Duodenal mucosa (tissue), 2 donors: ENCODE measurements at regions not wholly inside any gene's neighbourhood (a gene's known extent, or its start where the extent isn't known, plus 50 kb on each side); places are given as distances from the start of the nearest gene placed in this dataset.

Experiments
- H3K27ac ChIP-seq: one replicate; pipeline ENCODE4 v1.7.0; 2013; ENCODE audit warnings: low read depth, low read length
- H3K27me3 ChIP-seq, 2 donors: one replicate each; pipeline ENCODE4 v1.7.0; 2013; ENCODE audit warnings: low read length in 2 of 2, control low read depth in 1 of 2; ENCODE audit not compliant: insufficient read depth in 2 of 2, control insufficient read depth in 1 of 2
- H3K36me3 ChIP-seq, 2 donors: one replicate each; pipeline ENCODE4 v1.7.0; 2013; ENCODE audit warnings: low read length in 2 of 2, control low read depth in 1 of 2; ENCODE audit not compliant: insufficient read depth in 2 of 2, control insufficient read depth in 1 of 2
- H3K4me1 ChIP-seq, 2 donors: one replicate each; pipeline ENCODE4 v1.7.0; 2013; ENCODE audit warnings: low read length in 2 of 2, control low read depth in 1 of 2; ENCODE audit not compliant: insufficient read depth in 2 of 2, control insufficient read depth in 1 of 2
- H3K4me3 ChIP-seq, 2 donors: one replicate each; pipeline ENCODE4 v1.7.0; 2013; ENCODE audit warnings: low read length in 2 of 2, low read depth in 1 of 2
- H3K9ac ChIP-seq, 2 donors: one replicate each; pipeline ENCODE4 v1.7.0; 2013; ENCODE audit warnings: low read length in 2 of 2, low read depth in 1 of 2
- H3K9me3 ChIP-seq, 2 donors: one replicate each; pipeline ENCODE4 v1.7.0; 2013; ENCODE audit warnings: low read length in 2 of 2, control low read depth in 1 of 2; ENCODE audit not compliant: control insufficient read depth in 1 of 2

GRCh38 chr5:107313098-107313497 is 357.6 kb downstream of the EFNA5 start:
- H3K4me1 ChIP-seq, result no peaks in the 10 kb centered on the region
- no peak overlapping the region for H3K4me3 ChIP-seq
- H3K9ac ChIP-seq, result no peak overlapping the region
- H3K9me3 ChIP-seq, result no peaks in the 10 kb centered on the region
- H3K36me3 ChIP-seq, result no peaks in the 10 kb centered on the region
- no peaks in the 10 kb centered on the region for H3K27me3 ChIP-seq
- no peak overlapping the region for H3K27ac ChIP-seq

DNA sequence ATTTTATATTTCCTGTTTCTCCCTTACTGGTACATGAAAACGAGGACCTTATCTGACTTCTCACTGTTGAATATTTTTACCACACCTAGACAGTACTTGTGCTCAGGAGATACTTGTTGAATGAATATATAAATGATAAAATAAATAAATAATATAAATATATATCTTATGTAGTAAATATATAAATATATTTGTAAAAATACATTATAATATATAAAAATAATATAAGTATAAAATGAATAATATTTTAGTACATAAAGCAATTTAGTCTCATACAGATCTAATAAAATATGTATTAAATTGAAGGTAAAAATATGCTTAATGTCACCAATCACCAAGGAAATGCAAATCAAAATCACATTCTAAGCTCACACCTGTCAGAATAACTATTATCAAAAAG is 360.6 kb downstream of the EFNA5 start:
- H3K27me3 ChIP-seq, result no peaks in the 10 kb centered on the region
- no peak overlapping the region for H3K4me3 ChIP-seq
- no peaks in the 10 kb centered on the region for H3K4me1 ChIP-seq
- no peaks in the 10 kb centered on the region for H3K36me3 ChIP-seq
- no peak overlapping the region for H3K27ac ChIP-seq
- no peaks in the 10 kb centered on the region for H3K9me3 ChIP-seq
- no peak overlapping the region for H3K9ac ChIP-seq

DNA sequence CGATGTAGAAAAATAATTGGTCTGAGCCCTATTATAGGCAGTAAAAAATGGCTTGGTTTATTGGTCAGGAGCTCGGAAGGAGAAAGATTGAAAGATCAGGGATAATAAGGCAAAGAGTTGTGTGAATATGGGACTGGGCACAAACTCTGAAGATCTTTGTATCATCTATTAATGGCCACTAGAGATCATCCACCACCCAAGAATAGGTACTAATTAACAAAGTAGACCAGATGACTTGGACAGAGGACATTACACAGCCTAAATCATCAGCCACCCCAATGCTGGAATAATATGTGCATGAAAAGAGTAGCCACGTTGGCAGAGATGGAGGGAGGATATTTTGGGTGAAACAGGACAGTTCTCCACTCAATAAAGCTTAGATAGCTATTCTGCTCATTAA is 364.1 kb downstream of the EFNA5 start:
- Histone ChIP-seq H3K4me3 (no peak overlapping the region), H3K36me3 (no peaks in the 10 kb centered on the region), H3K9ac (no peak overlapping the region), H3K4me1 (no peaks in the 10 kb centered on the region), H3K27ac (no peak overlapping the region), H3K9me3 (no peaks in the 10 kb centered on the region), H3K27me3 (no peaks in the 10 kb centered on the region)

DNA sequence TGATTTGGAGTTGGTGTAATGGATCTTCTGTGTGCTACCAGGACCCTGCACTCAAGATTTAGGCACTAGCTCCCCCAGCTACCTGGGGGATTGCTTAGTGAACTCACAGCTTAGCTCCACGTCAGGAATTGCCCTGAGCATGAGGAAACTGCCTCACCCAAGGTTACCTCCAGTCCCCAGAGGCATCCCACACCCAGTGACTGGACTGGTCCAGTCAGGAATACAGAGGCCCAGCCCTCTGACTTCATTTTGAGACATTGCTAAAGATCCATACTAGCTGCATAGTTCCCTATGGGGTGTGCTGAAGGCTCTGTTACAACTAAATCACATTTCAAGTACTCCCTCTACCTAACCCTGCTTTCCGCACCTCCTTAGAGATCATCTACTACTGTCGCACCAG is 364.7 kb downstream of the EFNA5 start:
- Histone ChIP-seq H3K4me1 (no peaks in the 10 kb centered on the region), H3K27ac (no peak overlapping the region), H3K4me3 (no peak overlapping the region), H3K36me3 (no peaks in the 10 kb centered on the region), H3K27me3 (no peaks in the 10 kb centered on the region), H3K9me3 (no peaks in the 10 kb centered on the region), H3K9ac (no peak overlapping the region)

GRCh38 chr5:107304684-107305083 is 366.1 kb downstream of the EFNA5 start:
- no peaks in the 10 kb centered on the region for H3K9me3 ChIP-seq
- H3K36me3 ChIP-seq, result no peaks in the 10 kb centered on the region
- no peak overlapping the region for H3K27ac ChIP-seq
- no peak overlapping the region for H3K9ac ChIP-seq
- no peak overlapping the region for H3K4me3 ChIP-seq
- no peaks in the 10 kb centered on the region for H3K27me3 ChIP-seq
- no peaks in the 10 kb centered on the region for H3K4me1 ChIP-seq

DNA sequence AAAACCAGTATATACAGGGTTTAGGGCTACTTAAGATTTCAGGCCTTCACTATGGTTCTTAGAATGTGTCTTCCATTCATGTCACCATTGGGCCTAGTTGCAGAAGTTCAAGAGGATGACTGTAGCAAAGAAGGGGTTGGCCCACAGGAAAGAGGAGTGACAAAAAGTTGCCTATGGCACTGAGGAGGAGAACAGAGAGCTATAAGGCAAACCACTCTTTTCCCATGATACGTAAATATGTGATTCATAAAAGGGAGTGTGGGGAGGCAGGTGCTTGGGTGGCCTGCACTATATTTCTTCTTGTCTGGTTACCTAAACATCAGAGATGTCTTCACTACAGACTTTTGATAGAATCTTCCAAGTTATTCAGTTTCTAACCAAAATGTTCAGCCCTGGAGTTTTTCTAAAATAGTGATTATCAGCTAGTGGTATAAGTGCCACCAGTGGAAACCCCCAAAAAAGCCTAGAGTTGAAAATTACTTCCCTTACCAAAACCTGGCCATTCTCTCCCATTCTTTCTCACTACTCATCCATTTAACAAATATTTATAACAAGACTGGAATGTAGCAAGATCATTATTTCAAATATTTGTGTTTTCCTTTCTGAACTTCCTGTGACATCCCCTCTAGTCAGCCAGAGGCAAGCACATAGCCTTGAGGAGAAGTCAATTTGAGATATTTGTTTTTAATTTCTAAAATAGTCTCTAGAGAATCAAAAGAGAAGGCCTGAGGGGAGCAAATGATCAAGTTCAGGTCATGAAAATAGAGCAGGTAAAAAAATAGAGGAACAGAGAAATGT is 367.4 kb downstream of the EFNA5 start:
- Histone ChIP-seq H3K9me3 (no peaks in the 10 kb centered on the region), H3K36me3 (no peaks in the 10 kb centered on the region), H3K4me1 (no peaks in the 10 kb centered on the region), H3K9ac (no peak overlapping the region), H3K4me3 (no peak overlapping the region), H3K27ac (no peak overlapping the region), H3K27me3 (no peaks in the 10 kb centered on the region)

DNA sequence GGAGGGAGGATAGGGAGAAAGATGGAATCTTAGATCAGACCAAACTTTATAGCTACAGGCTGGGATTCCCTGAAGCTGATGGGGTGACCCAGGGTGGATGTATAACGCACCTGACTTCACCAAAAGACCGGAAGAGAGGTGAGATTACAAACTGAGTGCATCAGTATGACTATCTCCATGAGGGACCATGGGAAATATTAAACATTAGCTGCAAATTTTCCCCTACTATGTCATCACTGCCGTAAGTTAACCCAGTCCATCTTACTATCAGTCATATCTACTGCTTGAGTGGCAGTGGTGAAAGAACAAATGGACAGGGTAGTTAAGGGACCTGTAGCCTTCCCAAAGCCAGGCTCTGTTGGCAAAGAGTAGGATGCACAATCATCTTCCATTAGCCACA is 368.3 kb downstream of the EFNA5 start:
- no peaks in the 10 kb centered on the region for H3K27me3 ChIP-seq
- no peak overlapping the region for H3K9ac ChIP-seq
- H3K27ac ChIP-seq, result no peak overlapping the region
- no peaks in the 10 kb centered on the region for H3K9me3 ChIP-seq
- H3K4me1 ChIP-seq, result no peaks in the 10 kb centered on the region
- no peaks in the 10 kb centered on the region for H3K36me3 ChIP-seq
- no peak overlapping the region for H3K4me3 ChIP-seq

DNA sequence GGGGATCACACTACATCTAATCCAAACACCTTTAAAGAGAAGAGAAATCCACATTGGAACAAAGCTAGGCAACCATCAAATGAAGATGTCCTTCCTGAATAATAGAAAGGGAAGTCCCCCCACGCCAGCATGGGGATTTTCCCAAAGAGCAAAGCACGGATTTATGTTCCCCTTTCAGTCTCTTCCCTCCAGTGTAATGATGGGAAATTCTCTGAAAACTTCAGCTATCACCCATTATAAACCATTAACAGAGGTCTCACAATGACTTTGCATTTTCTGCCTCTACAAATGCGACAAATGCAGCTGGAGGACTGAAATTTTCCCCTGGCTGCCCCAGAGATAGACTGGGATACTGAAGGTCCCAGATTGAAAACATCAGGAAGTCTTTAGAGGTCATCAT is 368.7 kb downstream of the EFNA5 start:
- H3K9me3 ChIP-seq, result no peaks in the 10 kb centered on the region
- no peak overlapping the region for H3K9ac ChIP-seq
- no peaks in the 10 kb centered on the region for H3K36me3 ChIP-seq
- no peak overlapping the region for H3K27ac ChIP-seq
- H3K4me3 ChIP-seq, result no peak overlapping the region
- no peaks in the 10 kb centered on the region for H3K4me1 ChIP-seq
- H3K27me3 ChIP-seq, result no peaks in the 10 kb centered on the region

DNA sequence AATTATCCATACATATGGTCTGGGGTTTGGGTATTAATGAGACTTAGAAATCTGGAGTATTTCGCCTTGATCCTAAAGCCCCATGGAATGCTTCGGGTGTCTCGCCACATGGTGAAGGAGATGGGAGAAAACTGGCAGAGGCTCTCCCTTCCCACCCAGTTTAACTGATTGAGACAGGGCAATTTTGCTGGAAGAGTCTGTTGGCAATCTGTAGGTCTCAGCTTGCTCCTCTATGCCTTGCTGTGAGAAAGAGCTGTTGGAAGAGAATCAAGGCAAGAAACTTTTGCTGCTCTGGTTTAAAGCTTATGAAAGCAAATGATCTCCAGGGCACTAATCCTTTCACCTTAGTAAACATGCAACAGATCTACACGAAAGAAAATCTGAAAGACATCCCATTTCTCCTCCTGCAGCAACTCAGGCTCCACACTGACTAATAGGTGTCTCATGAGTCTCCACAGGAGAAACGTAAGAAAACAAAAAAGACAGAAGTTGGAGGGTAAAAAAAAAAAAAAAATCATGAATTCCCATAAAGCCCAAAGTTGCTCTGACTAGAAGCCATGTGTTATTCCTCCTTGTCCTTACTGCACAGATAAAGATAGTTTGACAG is 369.9 kb downstream of the EFNA5 start:
- Histone ChIP-seq H3K4me3 (no peak overlapping the region), H3K27me3 (no peaks in the 10 kb centered on the region), H3K27ac (no peak overlapping the region), H3K4me1 (no peaks in the 10 kb centered on the region), H3K9me3 (no peaks in the 10 kb centered on the region), H3K9ac (no peak overlapping the region), H3K36me3 (no peaks in the 10 kb centered on the region)

- no peaks in the 10 kb centered on the region for H3K9me3 ChIP-seq
- H3K4me3 ChIP-seq, result no peak overlapping the region
- no peak overlapping the region for H3K27ac ChIP-seq
- H3K4me1 ChIP-seq, result peaks cover 17 to 19% of the 10 kb centered on the region in 2 donors
- no peak overlapping the region for H3K9ac ChIP-seq
- no peaks in the 10 kb centered on the region for H3K27me3 ChIP-seq
- H3K36me3 ChIP-seq, result no peaks in the 10 kb centered on the region
Observed at GRCh38 chr5:107296572-107296971, 374.2 kb downstream of the EFNA5 start.
